IMR-90 (cell line): ENCODE measurements at regions not wholly inside any gene's neighbourhood (a gene's known extent, or its start where the extent isn't known, plus 50 kb on each side); places are given as distances from the start of the nearest gene placed in this dataset.

Experiments
- ATAC-seq: fragments of 200-7000 bp; cut with Tn5 transposase; 2 replicates; pipeline ENCODE4 v1.9.1; 2020; ENCODE audit warnings: low read depth, mild to moderate bottlenecking, moderate library complexity
- BruUV-seq: library from RNA; stranded (reverse); fragments of 400-500 nt; replicated peaks from 2 replicates; lab custom pipeline; 2021; lab: Mats Ljungman, UMichigan
- CTCF ChIA-PET: fragments of 300-600 bp; formaldehyde crosslinking; extraction: SDS; loops from one replicate; lab custom pipeline; 2021; ENCODE audit warnings: antibody characterized with exemption; lab: Yijun Ruan, JAX
- POLR2A ChIA-PET: fragments of 300-600 bp; sonication (Branson Sonifier 250); formaldehyde crosslinking; loops from one replicate; lab custom pipeline; 2022; ENCODE audit warnings: antibody characterized with exemption; ENCODE audit not compliant: unreplicated experiment; lab: Charles Lee
- DNase-seq: peaks from one replicate; pipeline ENCODE4 v3.0.0; 2013
- H2AFZ ChIP-seq: replicated peaks from 2 replicates; pipeline ENCODE3; 2013; ENCODE audit warnings: low read length, mild to moderate bottlenecking; ENCODE audit not compliant: poor library complexity
- H2AK5ac ChIP-seq: 2 replicates; pipeline ENCODE4 v1.6.1; 2013; ENCODE audit warnings: low read depth, low read length, inconsistent platforms
- H2AK9ac ChIP-seq: replicated peaks from 2 replicates; pipeline ENCODE3; 2013; ENCODE audit warnings: mild to moderate bottlenecking, low read depth, low read length, moderate library complexity; ENCODE audit not compliant: poor library complexity
- H2BK120ac ChIP-seq: 2 replicates; pipeline ENCODE4 v1.6.1; 2013; ENCODE audit warnings: low read depth, low read length, inconsistent platforms
- H2BK15ac ChIP-seq: 3 replicates; pipeline ENCODE4 v1.6.1; 2013; ENCODE audit warnings: low read depth, low read length, inconsistent platforms
- H2BK20ac ChIP-seq: 2 replicates; pipeline ENCODE4 v1.6.1; 2013; ENCODE audit warnings: low read depth, mild to moderate bottlenecking, inconsistent platforms, low read length, moderate library complexity
- H2BK5ac ChIP-seq: 2 replicates; pipeline ENCODE4 v1.6.1; 2013; ENCODE audit warnings: mild to moderate bottlenecking, low read depth, low read length, inconsistent platforms; ENCODE audit not compliant: poor library complexity, severe bottlenecking
- H3K14ac ChIP-seq: replicated peaks from 2 replicates; pipeline ENCODE4 v1.6.1; 2013; ENCODE audit warnings: low read depth, low read length, inconsistent platforms
- H3K18ac ChIP-seq: 2 replicates; pipeline ENCODE4 v1.6.1; 2013; ENCODE audit warnings: low read depth, low read length, control low read depth
- H3K23ac ChIP-seq: 2 replicates; pipeline ENCODE4 v1.6.1; 2013; ENCODE audit warnings: low read depth, low read length, inconsistent platforms
- H3K27ac ChIP-seq: 2 replicates; pipeline ENCODE4 v1.5.1; 2013; ENCODE audit warnings: mild to moderate bottlenecking, control low read depth, low read length; ENCODE audit not compliant: insufficient read depth
- H3K27me3 ChIP-seq: 2 replicates; pipeline ENCODE4 v1.6.1; 2013; ENCODE audit warnings: low read length; ENCODE audit not compliant: control insufficient read depth, insufficient read depth
- H3K36me3 ChIP-seq: 2 replicates; pipeline ENCODE4 v1.6.1; 2013; ENCODE audit warnings: low read length, mixed read lengths; ENCODE audit not compliant: control insufficient read depth, insufficient read depth
- H3K4ac ChIP-seq: 2 replicates; pipeline ENCODE4 v1.6.1; 2013; ENCODE audit warnings: low read depth, low read length, inconsistent platforms
- H3K4me1 ChIP-seq: 2 replicates; pipeline ENCODE4 v1.6.1; 2013; ENCODE audit warnings: low read length, mixed read lengths; ENCODE audit not compliant: control insufficient read depth, insufficient read depth
- H3K4me2 ChIP-seq: 2 replicates; pipeline ENCODE4 v1.6.1; 2013; ENCODE audit warnings: low read depth, mild to moderate bottlenecking, control low read depth, low read length, moderate library complexity
- H3K4me3 ChIP-seq: 2 replicates; pipeline ENCODE4 v1.5.1; 2013; ENCODE audit warnings: low read depth, mild to moderate bottlenecking, control low read depth, low read length, moderate library complexity; ENCODE audit not compliant: insufficient read depth
- H3K56ac ChIP-seq: 2 replicates; pipeline ENCODE4 v1.6.1; 2013; ENCODE audit warnings: low read length, inconsistent platforms; ENCODE audit not compliant: insufficient read depth; ENCODE audit errors: extremely low read depth
- H3K79me1 ChIP-seq, 2 experiments: 2 replicates each; pipeline ENCODE4 v1.6.1; 2013; ENCODE audit warnings: low read length in 2 of 2, inconsistent platforms in 1 of 2, low read depth in 1 of 2
- H3K9ac ChIP-seq: 2 replicates; pipeline ENCODE4 v1.6.1; 2013; ENCODE audit warnings: low read depth, low read length, control low read depth
- H3K9me1 ChIP-seq: 2 replicates; pipeline ENCODE4 v1.6.1; 2013; ENCODE audit warnings: low read length, inconsistent platforms; ENCODE audit not compliant: insufficient read depth
- H3K9me3 ChIP-seq: 2 replicates; pipeline ENCODE4 v1.6.1; 2013; ENCODE audit warnings: low read length; ENCODE audit not compliant: control insufficient read depth, insufficient read depth
- H4K20me1 ChIP-seq: 2 replicates; pipeline ENCODE4 v1.6.1; 2013; ENCODE audit warnings: low read length, inconsistent platforms; ENCODE audit not compliant: insufficient read depth
- H4K5ac ChIP-seq: 2 replicates; pipeline ENCODE4 v1.6.1; 2013; ENCODE audit warnings: mild to moderate bottlenecking, low read depth, low read length, control low read depth
- H4K8ac ChIP-seq, 2 experiments: 2 replicates each; pipeline ENCODE4 v1.6.1; 2013; ENCODE audit warnings: low read depth in 2 of 2, low read length in 2 of 2, control low read depth in 1 of 2, inconsistent platforms in 1 of 2
- H4K91ac ChIP-seq: 2 replicates; pipeline ENCODE4 v1.6.1; 2013; ENCODE audit warnings: low read depth, low read length, inconsistent platforms; ENCODE audit not compliant: insufficient read depth
- BHLHE40 ChIP-seq: fragments of 150-350 bp; IDR thresholded peaks from 2 replicates; pipeline ENCODE4 v1.6.1; 2016; ENCODE audit warnings: mild to moderate bottlenecking, low read depth, low read length
- CHD1 ChIP-seq: IDR thresholded peaks from 2 replicates; pipeline ENCODE4 v1.6.1; 2012; ENCODE audit warnings: low read depth, low read length, improper control_type of control experiment
- ELK1 ChIP-seq: fragments of 150-350 bp; IDR thresholded peaks from 2 replicates; pipeline ENCODE4 v1.6.1; 2016; ENCODE audit warnings: low read depth, mild to moderate bottlenecking, low read length, moderate library complexity, borderline replicate concordance
- POLR2A ChIP-seq: IDR thresholded peaks from 2 replicates; pipeline ENCODE4 v1.6.1; 2012; ENCODE audit warnings: mild to moderate bottlenecking, low read depth, low read length
- RCOR1 ChIP-seq: IDR thresholded peaks from 2 replicates; pipeline ENCODE4 v1.6.1; 2012; ENCODE audit warnings: mild to moderate bottlenecking, low read length, improper control_type of control experiment; ENCODE audit not compliant: insufficient replicate concordance
- RFX5 ChIP-seq: IDR thresholded peaks from 2 replicates; pipeline ENCODE4 v1.8.0; 2012; ENCODE audit warnings: low read depth, mild to moderate bottlenecking, low read length, moderate library complexity
- SMC3 ChIP-seq: fragments of 150-350 bp; IDR thresholded peaks from 2 replicates; pipeline ENCODE4 v1.6.1; 2016; ENCODE audit warnings: low read depth, mild to moderate bottlenecking, antibody characterized with exemption, low read length, moderate library complexity
- WGBS, 2 experiments: methylation state at CpG; one replicate each; pipeline versions ENCODE4 v1.1.5 to v1.1.7; 2013; ENCODE audit warnings: missing lambda C conversion rate in 2 of 2; ENCODE audit not compliant: insufficient read length in 1 of 2; ENCODE audit errors: extremely low coverage in 2 of 2; 5-methylcytosine and 5-hydroxymethylcytosine counted together
- dilution Hi-C: fragments of 300-500 bp; cut with HindIII; formaldehyde crosslinking; loops from one replicate; pipeline ENCODE4 v1.14.3; 2018; ENCODE audit warnings: low sequenced_read_pairs; ENCODE audit not compliant: unreplicated experiment
- in situ Hi-C: fragments of 300-500 bp; cut with MboI; formaldehyde crosslinking; loops from 3 replicates; pipeline ENCODE4 v1.14.3; 2019; ENCODE audit warnings: low sequenced_read_pairs, inconsistent platforms, mixed read lengths
- intact Hi-C: fragments of 100-400 bp; cut with micrococcal nuclease; formaldehyde crosslinking; loops from 2 replicates; pipeline ENCODE4 v1.10.0; 2022

GRCh38 chr10:131641231-131641630, 259.6 kb upstream of the PPP2R2D start:
- Histone ChIP-seq H3K4me2 (no peak overlapping the region), H3K9me3 (peaks cover 56% of the 10 kb centered on the region), H3K27me3 (no peaks in the 10 kb centered on the region), H2AFZ (no peak overlapping the region), H4K91ac (no peak overlapping the region), H3K56ac (no peak overlapping the region), H4K20me1 (no peaks in the 10 kb centered on the region), H3K27ac (no peak overlapping the region), H3K4me3 (no peak overlapping the region), H4K8ac (no peak overlapping the region), H2AK5ac (no peak overlapping the region), H2BK20ac (no peak overlapping the region), H3K14ac (no peak overlapping the region), H3K9me1 (no peaks in the 10 kb centered on the region), H3K36me3 (no peaks in the 10 kb centered on the region), H2AK9ac (no peak overlapping the region), H3K4me1 (no peaks in the 10 kb centered on the region), H2BK5ac (no peak overlapping the region), H4K5ac (no peak overlapping the region), H2BK120ac (no peak overlapping the region), H2BK15ac (no peak overlapping the region), H3K18ac (no peak overlapping the region), H3K79me1 (no peaks in the 10 kb centered on the region), H3K9ac (no peak overlapping the region), H3K23ac (no peak overlapping the region), H3K4ac (no peak overlapping the region)
- ChIA-PET CTCF (no interaction called here), POLR2A (no interaction called here)
- ATAC-seq (no peak), DNase-seq (no peak)
- in situ Hi-C loops = no loop called here
- dilution Hi-C loops = no loop called here
- BruUV-seq = no TSS peak
- intact Hi-C loops = no loop called here
- WGBS, 2 experiments = 43% methylated on average over 1 of the region's 4 CpGs; no CpG with 5 or more reads in 1 of the 2 experiments
- TF ChIP-seq CHD1 = no peak
- TF ChIP-seq RCOR1 = no peak
- no peak for TF ChIP-seq SMC3
- no peak for TF ChIP-seq POLR2A
- TF ChIP-seq RFX5 = no peak
- TF ChIP-seq ELK1 = no peak
- TF ChIP-seq BHLHE40 = no peak
